ENCODE measurements at regions not wholly inside any gene's neighbourhood (a gene's known extent, or its start where the extent isn't known, plus 50 kb on each side); places are given as distances from the start of the nearest gene placed in this dataset.

DNA sequence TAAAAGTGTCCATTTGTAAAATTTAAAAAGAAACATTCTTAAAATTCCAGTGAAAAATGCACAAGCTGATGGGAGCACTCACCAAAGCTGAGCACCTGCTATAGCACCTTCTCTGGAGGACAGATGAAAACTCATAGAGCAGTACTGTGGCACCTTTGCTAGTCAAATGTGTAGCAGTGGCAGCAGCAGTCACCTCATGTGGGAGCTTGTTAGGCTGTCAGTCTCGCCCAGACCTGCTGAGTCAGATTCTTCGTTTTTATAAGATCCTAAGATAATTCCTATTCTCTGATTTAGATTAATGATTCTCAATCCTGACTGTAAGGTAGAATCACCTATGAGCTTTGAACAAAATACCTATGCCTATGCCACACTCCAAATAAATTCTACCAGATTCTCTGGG lies 325.8 kb downstream of the RPL10L start:
- TF ChIP-seq, protein P1, sequence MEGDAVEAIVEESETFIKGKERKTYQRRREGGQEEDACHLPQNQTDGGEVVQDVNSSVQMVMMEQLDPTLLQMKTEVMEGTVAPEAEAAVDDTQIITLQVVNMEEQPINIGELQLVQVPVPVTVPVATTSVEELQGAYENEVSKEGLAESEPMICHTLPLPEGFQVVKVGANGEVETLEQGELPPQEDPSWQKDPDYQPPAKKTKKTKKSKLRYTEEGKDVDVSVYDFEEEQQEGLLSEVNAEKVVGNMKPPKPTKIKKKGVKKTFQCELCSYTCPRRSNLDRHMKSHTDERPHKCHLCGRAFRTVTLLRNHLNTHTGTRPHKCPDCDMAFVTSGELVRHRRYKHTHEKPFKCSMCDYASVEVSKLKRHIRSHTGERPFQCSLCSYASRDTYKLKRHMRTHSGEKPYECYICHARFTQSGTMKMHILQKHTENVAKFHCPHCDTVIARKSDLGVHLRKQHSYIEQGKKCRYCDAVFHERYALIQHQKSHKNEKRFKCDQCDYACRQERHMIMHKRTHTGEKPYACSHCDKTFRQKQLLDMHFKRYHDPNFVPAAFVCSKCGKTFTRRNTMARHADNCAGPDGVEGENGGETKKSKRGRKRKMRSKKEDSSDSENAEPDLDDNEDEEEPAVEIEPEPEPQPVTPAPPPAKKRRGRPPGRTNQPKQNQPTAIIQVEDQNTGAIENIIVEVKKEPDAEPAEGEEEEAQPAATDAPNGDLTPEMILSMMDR (IDR thresholded peaks at IDR 0.05), result no peak
- H3K27me3 Mint-ChIP-seq (ENCODE audit: unreplicated experiment), result no peaks in the 10 kb centered on the region
- H3K36me3 Mint-ChIP-seq (ENCODE audit: unreplicated experiment), result no peaks in the 10 kb centered on the region
- no peaks in the 10 kb centered on the region for H3K4me1 Mint-ChIP-seq (ENCODE audit: unreplicated experiment)
- H3K9me3 Mint-ChIP-seq (ENCODE audit: unreplicated experiment), result no peaks in the 10 kb centered on the region
- no peak for DNase-seq (ENCODE audit: extremely low spot score, unreplicated experiment)
- no peak overlapping the region for H3K27ac Mint-ChIP-seq (ENCODE audit: unreplicated experiment)
- no peak overlapping the region for H3K4me3 Mint-ChIP-seq (ENCODE audit: unreplicated experiment)

DNA sequence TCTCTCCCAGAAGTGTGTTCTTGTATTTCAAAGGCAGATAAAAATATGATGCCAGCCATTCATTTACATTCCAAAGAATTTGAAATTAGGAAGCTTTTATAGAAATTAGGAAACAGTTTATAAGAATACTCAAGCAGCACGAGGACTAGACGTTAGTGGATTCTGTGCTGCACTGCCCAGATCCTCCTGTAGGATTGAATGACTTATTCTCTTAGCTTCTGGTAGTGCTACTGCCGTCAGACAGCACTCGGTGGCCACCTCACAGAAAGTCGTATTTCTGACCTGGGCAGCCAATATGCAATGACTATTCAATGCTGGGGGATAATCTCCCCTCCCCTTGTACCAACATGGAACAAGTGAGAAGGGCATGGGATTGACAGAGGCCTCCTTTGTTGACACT lies 326.4 kb downstream of the RPL10L start:
- Mint-ChIP-seq H3K4me3 (ENCODE audit: unreplicated experiment) (no peak overlapping the region), H3K27ac (ENCODE audit: unreplicated experiment) (no peak overlapping the region), H3K36me3 (ENCODE audit: unreplicated experiment) (no peaks in the 10 kb centered on the region), H3K4me1 (ENCODE audit: unreplicated experiment) (no peaks in the 10 kb centered on the region), H3K9me3 (ENCODE audit: unreplicated experiment) (no peaks in the 10 kb centered on the region), H3K27me3 (ENCODE audit: unreplicated experiment) (no peaks in the 10 kb centered on the region)
- no peak for DNase-seq (ENCODE audit: extremely low spot score, unreplicated experiment)
- TF ChIP-seq, protein P1 (IDR thresholded peaks at IDR 0.05), result no peak

DNA sequence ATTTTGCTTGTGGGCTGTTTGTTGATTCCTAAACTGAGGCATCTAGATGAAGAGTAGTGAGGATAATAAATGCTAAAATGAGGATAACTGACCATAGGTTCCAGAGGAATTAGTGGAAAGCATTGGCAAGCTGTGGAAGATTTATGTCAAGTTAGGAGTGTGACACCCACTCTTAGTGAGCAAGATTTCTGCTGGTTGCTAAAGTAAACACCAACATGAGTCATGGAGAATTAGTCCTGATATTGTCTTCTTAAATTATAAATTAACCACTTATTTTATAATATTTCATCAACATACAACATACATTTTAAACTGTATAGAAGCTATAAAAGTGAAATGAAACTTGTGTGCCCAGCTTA lies 328.2 kb downstream of the RPL10L start:
- H3K4me1 Mint-ChIP-seq (ENCODE audit: unreplicated experiment), result no peaks in the 10 kb centered on the region
- no peak for DNase-seq (ENCODE audit: extremely low spot score, unreplicated experiment)
- TF ChIP-seq, protein P1 (IDR thresholded peaks at IDR 0.05), result no peak
- H3K9me3 Mint-ChIP-seq (ENCODE audit: unreplicated experiment), result no peaks in the 10 kb centered on the region
- no peak overlapping the region for H3K4me3 Mint-ChIP-seq (ENCODE audit: unreplicated experiment)
- no peaks in the 10 kb centered on the region for H3K36me3 Mint-ChIP-seq (ENCODE audit: unreplicated experiment)
- no peak overlapping the region for H3K27ac Mint-ChIP-seq (ENCODE audit: unreplicated experiment)
- H3K27me3 Mint-ChIP-seq (ENCODE audit: unreplicated experiment), result no peaks in the 10 kb centered on the region

DNA sequence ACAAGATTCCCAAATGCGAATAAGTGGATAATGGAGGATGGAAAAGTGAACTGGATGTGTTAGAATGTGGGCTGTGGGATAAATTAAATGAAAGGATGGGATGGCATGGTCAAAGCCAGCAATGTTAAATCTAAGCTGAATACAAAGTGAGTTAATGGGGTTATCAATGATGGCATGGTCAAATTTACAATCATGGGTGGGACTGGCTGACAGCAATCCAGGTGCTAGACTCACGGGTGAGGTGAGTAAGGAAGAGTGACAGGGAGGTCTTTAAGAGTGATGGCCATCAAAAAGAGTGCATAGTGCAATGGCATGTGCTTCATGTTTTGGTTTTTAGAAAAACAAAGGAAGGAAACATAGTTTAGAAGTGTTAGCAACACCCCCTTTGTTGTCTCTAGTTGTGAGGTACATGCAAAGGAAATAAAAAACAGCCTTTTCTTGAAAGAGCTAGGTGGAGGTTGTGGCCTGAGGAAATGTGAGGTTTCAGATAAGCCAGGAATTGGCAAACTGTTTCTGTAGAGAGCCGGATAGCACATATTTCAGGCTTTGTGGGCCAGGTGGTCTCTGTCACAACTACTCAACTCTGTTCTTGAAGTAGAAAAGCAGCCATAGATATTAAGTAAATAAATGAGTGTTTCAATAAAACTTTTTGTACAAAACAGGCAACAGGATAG lies 328.7 kb downstream of the RPL10L start:
- no peak for DNase-seq (ENCODE audit: extremely low spot score, unreplicated experiment)
- TF ChIP-seq, protein P1 (IDR thresholded peaks at IDR 0.05), result no peak
- Mint-ChIP-seq H3K36me3 (ENCODE audit: unreplicated experiment) (no peaks in the 10 kb centered on the region), H3K4me3 (ENCODE audit: unreplicated experiment) (no peak overlapping the region), H3K27ac (ENCODE audit: unreplicated experiment) (no peak overlapping the region), H3K9me3 (ENCODE audit: unreplicated experiment) (no peaks in the 10 kb centered on the region), H3K4me1 (ENCODE audit: unreplicated experiment) (no peaks in the 10 kb centered on the region), H3K27me3 (ENCODE audit: unreplicated experiment) (no peaks in the 10 kb centered on the region)

DNA sequence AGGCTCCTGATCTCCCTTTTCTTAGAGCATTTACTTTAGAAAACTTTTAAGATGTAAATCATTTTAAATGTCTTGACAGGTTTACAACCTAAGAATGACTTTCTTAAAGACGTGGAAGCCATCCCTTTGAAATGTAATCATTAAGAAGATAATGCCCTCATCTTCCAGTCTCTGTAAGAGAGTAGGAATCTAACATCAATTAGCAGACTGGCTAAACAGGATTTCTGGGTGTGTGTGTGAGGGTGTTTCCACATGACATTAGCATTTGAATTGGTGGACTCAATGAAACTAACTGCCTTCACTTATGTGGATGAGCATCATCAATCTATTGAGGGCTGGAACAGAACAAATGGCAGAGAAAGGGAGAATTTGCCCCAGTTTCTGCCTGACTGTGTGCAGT lies 329.5 kb downstream of the RPL10L start:
- Mint-ChIP-seq H3K36me3 (ENCODE audit: unreplicated experiment) (no peaks in the 10 kb centered on the region), H3K4me3 (ENCODE audit: unreplicated experiment) (no peak overlapping the region), H3K27me3 (ENCODE audit: unreplicated experiment) (peaks cover 2% of the 10 kb centered on the region), H3K4me1 (ENCODE audit: unreplicated experiment) (no peaks in the 10 kb centered on the region), H3K27ac (ENCODE audit: unreplicated experiment) (no peak overlapping the region), H3K9me3 (ENCODE audit: unreplicated experiment) (no peaks in the 10 kb centered on the region)
- TF ChIP-seq, protein P1 (IDR thresholded peaks at IDR 0.05), result no peak
- no peak for DNase-seq (ENCODE audit: extremely low spot score, unreplicated experiment)

Data from osteocyte (in vitro differentiated cells).